IMR-90 (cell line): ENCODE measurements at regions not wholly inside any gene's neighbourhood (a gene's known extent, or its start where the extent isn't known, plus 50 kb on each side); places are given as distances from the start of the nearest gene placed in this dataset.

ENCODE experiments used
- BHLHE40 ChIP-seq: fragments of 150-350 bp; IDR thresholded peaks from 2 replicates; pipeline ENCODE4 v1.6.1; 2016; ENCODE audit warnings: mild to moderate bottlenecking, low read depth, low read length
- CEBPB ChIP-seq: IDR thresholded peaks from 2 replicates; pipeline ENCODE4 v1.6.1; 2012; ENCODE audit warnings: low read depth, low read length, improper control_type of control experiment
- CTCF ChIP-seq: conservative IDR thresholded peaks from 2 replicates; pipeline ENCODE4 v1.5.1; 2012; ENCODE audit warnings: mild to moderate bottlenecking, low read depth, low read length, improper control_type of control experiment
- MAFK ChIP-seq: IDR thresholded peaks from 2 replicates; pipeline ENCODE4 v1.6.1; 2012; ENCODE audit warnings: low read depth, low read length, improper control_type of control experiment
- NFE2L2 ChIP-seq: fragments of 150-350 bp; IDR thresholded peaks from 2 replicates; pipeline ENCODE4 v1.6.1; 2016; ENCODE audit warnings: low read depth, mild to moderate bottlenecking, low read length
- POLR2A ChIP-seq: IDR thresholded peaks from 2 replicates; pipeline ENCODE4 v1.6.1; 2012; ENCODE audit warnings: mild to moderate bottlenecking, low read depth, low read length
- RAD21 ChIP-seq: IDR thresholded peaks from 2 replicates; pipeline ENCODE4 v1.6.1; 2012; ENCODE audit warnings: low read length, improper control_type of control experiment
- RCOR1 ChIP-seq: IDR thresholded peaks from 2 replicates; pipeline ENCODE4 v1.6.1; 2012; ENCODE audit warnings: mild to moderate bottlenecking, low read length, improper control_type of control experiment; ENCODE audit not compliant: insufficient replicate concordance
- RFX5 ChIP-seq: IDR thresholded peaks from 2 replicates; pipeline ENCODE4 v1.8.0; 2012; ENCODE audit warnings: low read depth, mild to moderate bottlenecking, low read length, moderate library complexity

GRCh38 chr13:76163761-76164160 is 527.6 kb downstream of the LMO7 start:
- TF ChIP-seq CTCF = no peak
- TF ChIP-seq RCOR1 = no peak
- TF ChIP-seq POLR2A = no peak
- no peak for TF ChIP-seq NFE2L2
- no peak for TF ChIP-seq MAFK
- TF ChIP-seq CEBPB = no peak
- no peak for TF ChIP-seq RFX5
- no peak for TF ChIP-seq BHLHE40
- no peak for TF ChIP-seq RAD21
